D341Med (cell line): ENCODE measurements at regions not wholly inside any gene's neighbourhood (a gene's known extent, or its start where the extent isn't known, plus 50 kb on each side); places are given as distances from the start of the nearest gene placed in this dataset.
"Not testable (repeated sequence)": the region's sequence is repeated elsewhere in the genome, so short reads cannot be mapped to it uniquely, and the experiment has no call there.

Experiments
- DNase-seq: peaks from one replicate; pipeline ENCODE4 v3.0.0; 2012; ENCODE audit warnings: low spot score

DNA sequence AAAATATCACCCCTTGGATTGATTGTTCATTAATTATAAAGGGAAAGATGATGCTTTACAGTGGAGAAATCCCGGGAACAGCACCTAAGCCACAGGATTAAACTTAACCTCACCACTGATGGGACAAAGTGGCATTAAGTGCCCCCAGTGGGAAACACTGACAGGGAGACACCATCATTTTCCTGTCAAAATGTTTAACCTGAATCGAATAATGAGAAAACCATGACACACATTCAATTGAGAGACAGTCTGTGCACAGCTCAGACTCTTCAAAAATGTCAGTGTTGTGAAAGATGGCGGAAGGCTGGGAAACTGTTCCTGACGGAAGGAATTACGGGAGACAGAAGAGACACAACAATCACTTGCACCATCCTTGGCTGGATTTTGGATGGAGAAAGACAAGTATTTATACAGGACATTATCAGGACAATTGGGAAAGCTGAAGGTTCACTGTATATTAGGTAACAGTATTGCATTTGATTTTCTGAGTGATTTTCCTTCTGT is 111.8 kb upstream of the ASB18 start:
- DNase-seq, result no peak

- DNase-seq, result no peak
Observed at GRCh38 chr2:236376566-236377244, 112.5 kb upstream of the ASB18 start.

GRCh38 chr2:236380051-236380612 is 115.9 kb upstream of the ASB18 start:
- no peak for DNase-seq

DNA sequence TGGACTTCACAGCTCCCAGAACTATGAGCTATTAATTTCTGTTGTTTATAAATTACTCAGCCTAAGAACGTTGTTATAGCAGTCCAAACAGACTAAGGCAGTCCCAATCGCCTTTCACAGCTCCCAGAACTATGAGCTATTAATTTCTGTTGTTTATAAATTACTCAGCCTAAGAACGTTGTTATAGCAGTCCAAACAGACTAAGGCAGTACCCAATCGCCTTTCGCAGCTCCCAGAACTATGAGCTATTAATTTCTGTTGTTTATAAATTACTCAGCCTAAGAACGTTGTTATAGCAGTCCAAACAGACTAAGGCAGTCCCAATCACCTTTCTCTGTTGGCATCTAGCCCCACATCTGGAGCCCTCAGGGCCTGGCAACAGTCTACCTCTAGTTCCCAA is 117.0 kb upstream of the ASB18 start:
- DNase-seq, result not testable (repeated sequence)

- not testable (repeated sequence) for DNase-seq
Observed at GRCh38 chr2:236389284-236390216, 125.3 kb upstream of the ASB18 start.

- DNase-seq, result no peak
Observed at GRCh38 chr2:236393101-236393500, 128.9 kb upstream of the ASB18 start.

DNA sequence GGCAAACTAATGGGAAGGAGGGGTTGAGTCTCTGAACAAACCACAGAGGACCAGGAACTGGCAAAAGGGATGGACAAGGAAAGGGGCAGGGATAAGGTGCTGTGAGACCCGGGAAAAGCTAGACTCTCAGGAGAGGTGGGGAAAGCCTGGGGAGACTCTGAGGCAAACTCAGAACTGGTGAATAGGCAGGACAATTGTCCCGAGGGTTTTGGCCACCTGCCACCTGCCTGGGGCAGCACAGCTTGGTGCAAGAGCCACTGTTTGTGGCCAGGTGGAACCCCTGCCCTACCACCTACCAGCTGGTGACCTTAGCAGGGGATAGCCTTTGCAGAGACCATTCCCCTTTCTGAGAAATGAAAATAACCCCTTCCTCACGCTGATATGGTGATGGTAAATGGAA is 129.4 kb upstream of the ASB18 start:
- DNase-seq, result no peak

DNA sequence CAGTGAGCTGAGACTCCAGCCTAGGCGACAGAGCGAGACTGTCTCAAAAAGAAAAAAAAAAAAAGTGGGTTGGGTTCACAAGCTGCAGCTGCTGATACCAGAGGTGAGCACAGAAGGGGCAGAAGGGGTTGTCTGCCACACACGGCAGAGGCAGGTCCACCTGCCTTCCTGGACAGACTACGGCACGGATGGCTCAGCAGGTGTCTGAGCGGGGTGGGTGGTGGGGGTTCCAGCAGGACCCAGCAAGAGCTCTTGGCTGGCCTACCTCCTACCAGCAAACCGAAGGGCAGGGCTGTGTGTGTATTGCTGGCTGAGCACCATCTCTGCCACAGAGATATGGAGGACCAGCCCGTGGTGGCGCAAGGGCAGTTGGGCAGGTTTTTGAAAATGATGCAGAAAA is 130.4 kb upstream of the ASB18 start:
- no peak for DNase-seq

DNA sequence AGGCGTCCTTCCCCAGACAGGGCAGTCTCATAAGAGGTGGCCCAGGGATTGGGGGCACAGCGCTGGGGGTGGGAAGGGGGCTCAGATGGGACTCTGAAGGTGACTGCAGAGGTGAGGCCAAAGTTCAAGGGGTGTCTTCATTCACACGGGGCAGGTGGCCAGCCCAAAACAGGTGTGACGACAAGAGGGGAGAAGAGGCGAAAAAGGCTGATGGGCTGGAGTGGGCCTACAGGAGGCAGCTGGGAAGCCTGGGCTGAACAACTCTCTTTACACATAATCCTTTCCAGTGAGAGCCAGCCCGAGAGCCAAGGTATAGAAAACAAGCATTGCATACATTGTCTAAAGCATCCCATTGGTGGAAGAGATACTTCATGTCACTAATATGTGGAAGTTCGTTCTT is 130.9 kb upstream of the ASB18 start:
- no peak for DNase-seq

- no peak for DNase-seq
Observed at GRCh38 chr2:236396818-236397350, 132.7 kb upstream of the ASB18 start.

DNA sequence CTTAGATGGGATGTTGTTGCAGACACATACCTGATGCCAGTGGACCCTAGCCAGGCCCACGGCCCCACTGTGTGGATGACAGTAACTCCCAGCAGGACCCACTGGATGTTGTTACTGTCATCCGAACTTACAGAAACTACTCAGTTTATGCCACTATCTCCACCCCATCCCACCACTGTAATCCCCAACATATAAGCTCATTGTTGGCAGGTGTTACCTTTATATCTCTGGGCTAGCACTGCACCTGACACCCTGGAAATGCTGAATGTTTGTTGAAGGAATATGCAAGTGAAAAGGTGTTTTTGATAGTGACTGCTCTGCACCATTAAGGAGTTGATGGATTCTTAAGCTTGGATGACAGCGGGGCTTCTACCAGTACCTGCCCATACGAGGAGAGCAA is 133.5 kb upstream of the ASB18 start:
- DNase-seq, result no peak

DNA sequence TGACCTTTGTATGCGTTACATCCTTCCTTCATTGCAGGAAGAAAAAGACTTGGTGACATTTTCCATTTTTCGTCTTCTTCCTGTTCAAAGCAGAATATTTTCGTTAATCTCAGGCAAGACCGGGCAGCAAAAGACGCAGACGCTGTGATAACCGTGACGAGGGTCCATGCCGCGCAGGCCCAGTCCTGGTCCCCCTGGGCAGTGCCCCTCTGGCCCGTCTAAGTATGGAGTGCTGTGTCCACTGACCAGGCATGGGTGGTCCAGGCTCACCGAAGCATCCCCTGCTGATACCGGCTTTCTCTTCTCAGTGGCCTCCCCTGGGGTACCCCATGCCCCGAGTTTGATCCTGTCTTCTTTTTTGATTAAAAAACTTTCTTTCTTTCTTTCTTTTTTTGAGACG is 135.2 kb upstream of the ASB18 start:
- no peak for DNase-seq

DNA sequence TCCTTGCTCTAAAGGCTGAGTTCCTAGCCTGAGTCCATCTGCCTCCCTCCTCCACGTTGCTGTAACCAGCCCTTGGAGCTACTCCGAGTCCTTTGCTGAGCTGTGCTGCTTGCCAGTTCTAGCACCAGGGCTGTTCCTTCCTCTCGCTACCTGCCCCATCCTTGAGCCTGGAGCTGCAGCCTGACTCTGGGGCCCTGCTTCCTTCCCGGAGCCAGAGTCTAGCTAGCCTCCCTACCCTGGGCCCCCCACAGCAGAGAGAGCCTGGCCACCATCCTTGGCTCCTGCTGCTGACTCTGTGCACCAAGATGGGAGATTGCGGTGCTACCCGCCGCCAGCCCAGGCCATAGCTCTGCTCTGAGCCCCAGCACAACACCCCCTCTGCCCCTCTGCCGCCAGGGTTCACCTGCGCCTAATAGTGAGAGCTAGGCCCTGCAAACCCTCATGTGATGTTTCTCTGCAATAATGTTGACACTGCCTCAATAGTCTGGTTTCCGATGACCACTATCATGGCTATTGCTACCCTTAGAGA is 135.9 kb upstream of the ASB18 start:
- DNase-seq, result no peak

GRCh38 chr2:236400594-236401360 is 136.6 kb upstream of the ASB18 start:
- DNase-seq, result no peak

- peak; percentile 24 for DNase-seq
Observed at GRCh38 chr2:236402033-236402790, 138.0 kb upstream of the ASB18 start.

DNA sequence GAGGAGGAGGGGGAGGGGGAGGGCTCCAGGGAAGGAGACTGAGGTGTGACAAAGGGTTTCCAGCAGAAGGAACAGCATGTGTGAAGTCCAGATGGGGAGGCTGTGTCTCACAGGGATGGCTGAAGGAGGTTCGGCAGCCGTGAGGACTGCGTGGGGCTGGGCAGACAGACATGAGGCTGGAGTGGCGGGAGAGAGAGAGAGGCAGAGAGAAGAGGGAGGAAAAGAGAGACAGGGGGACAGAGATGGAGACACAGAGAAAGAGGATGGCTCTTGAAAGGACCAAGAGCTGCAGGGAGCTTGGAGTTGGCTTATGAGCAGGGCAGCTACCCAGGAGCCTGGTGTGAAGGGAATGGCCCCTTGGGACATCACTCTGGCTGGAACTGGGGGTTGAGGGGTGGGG is 138.9 kb upstream of the ASB18 start:
- peak; percentile 8 for DNase-seq

GRCh38 chr2:236403811-236404210 is 139.6 kb upstream of the ASB18 start:
- DNase-seq, result peak; percentile 8

GRCh38 chr2:236404346-236404745 is 140.1 kb upstream of the ASB18 start:
- peak; percentile 3 for DNase-seq

DNA sequence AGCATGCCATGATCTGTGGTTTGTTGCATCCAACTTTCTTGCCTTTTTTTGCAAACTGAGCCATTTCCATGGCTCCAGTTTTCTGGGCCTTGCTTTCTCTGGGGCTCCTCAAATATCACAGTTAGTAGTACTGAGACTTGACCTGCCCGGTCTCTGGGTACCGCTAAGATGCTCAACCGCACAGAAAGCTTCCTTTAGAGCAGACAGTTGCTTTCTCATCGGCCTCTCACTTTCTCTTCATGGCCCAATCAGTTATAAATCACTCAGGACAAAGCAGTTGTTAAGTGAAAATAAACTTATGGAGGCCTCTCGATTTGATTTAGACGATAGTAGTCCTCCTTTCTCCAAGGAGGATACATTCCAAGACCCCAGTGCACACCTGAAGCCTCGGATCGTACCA is 141.2 kb upstream of the ASB18 start:
- peak; percentile 1 for DNase-seq

GRCh38 chr2:236408090-236408489 is 143.9 kb upstream of the ASB18 start:
- DNase-seq, result no peak

- DNase-seq, result no peak
Observed at GRCh38 chr2:236408786-236409185, 144.6 kb upstream of the ASB18 start.
